HS-27A (cell line): ENCODE measurements at regions not wholly inside any gene's neighbourhood (a gene's known extent, or its start where the extent isn't known, plus 50 kb on each side); places are given as distances from the start of the nearest gene placed in this dataset.
"Not testable (repeated sequence)": the region's sequence is repeated elsewhere in the genome, so short reads cannot be mapped to it uniquely, and the experiment has no call there.

Source experiments
- DNase-seq: peaks from one replicate; pipeline ENCODE4 v3.0.0-alpha.2; 2012; ENCODE audit warnings: low read depth, missing footprints

- DNase-seq: not testable (repeated sequence)
These were observed 260.2 kb downstream of the CEMIP2 start for GRCh38 chr9:71508141-71508540.

GRCh38 chr9:71506821-71507220, 261.5 kb downstream of the CEMIP2 start:
- DNase-seq: no peak

- no peak for DNase-seq
These were observed 263.7 kb downstream of the CEMIP2 start for GRCh38 chr9:71504636-71505035.

GRCh38 chr9:71498691-71499090, 269.6 kb downstream of the CEMIP2 start:
- DNase-seq: no peak

GRCh38 chr9:71490810-71491209, 277.5 kb downstream of the CEMIP2 start:
- DNase-seq: no peak

GRCh38 chr9:71487061-71487460, 281.3 kb downstream of the CEMIP2 start:
- no peak for DNase-seq

- DNase-seq: no peak
These were observed 283.0 kb downstream of the CEMIP2 start for GRCh38 chr9:71485326-71485725.

- no peak for DNase-seq
These were observed 284.9 kb downstream of the CEMIP2 start for GRCh38 chr9:71483436-71483835.

- no peak for DNase-seq
These were observed 288.7 kb downstream of the CEMIP2 start for GRCh38 chr9:71479621-71480020.

- DNase-seq: no peak
These were observed 295.9 kb downstream of the CEMIP2 start for GRCh38 chr9:71472400-71472799.

GRCh38 chr9:71465392-71465791, 302.9 kb downstream of the CEMIP2 start:
- no peak for DNase-seq

GRCh38 chr9:71459082-71459481, 309.2 kb downstream of the CEMIP2 start:
- DNase-seq: no peak

- no peak for DNase-seq
These were observed 321.6 kb downstream of the CEMIP2 start for GRCh38 chr9:71446473-71447411.

GRCh38 chr9:71446106-71446472, 322.2 kb downstream of the CEMIP2 start:
- no peak for DNase-seq

GRCh38 chr9:71442937-71443336, 321.5 kb upstream of the TRPM3 start:
- DNase-seq: no peak

GRCh38 chr9:71441266-71441665, 319.8 kb upstream of the TRPM3 start:
- DNase-seq: no peak

- no peak for DNase-seq
These were observed 310.5 kb upstream of the TRPM3 start for GRCh38 chr9:71431931-71432330.

GRCh38 chr9:71407341-71407740, 285.9 kb upstream of the TRPM3 start:
- DNase-seq: not testable (repeated sequence)

GRCh38 chr9:71403106-71403505, 281.7 kb upstream of the TRPM3 start:
- no peak for DNase-seq

GRCh38 chr9:71393005-71393404, 271.6 kb upstream of the TRPM3 start:
- no peak for DNase-seq

GRCh38 chr9:71384343-71384742, 262.9 kb upstream of the TRPM3 start:
- DNase-seq: no peak

- DNase-seq: no peak
These were observed 262.0 kb upstream of the TRPM3 start for GRCh38 chr9:71383308-71383940.

- DNase-seq: no peak
These were observed 246.7 kb upstream of the TRPM3 start for GRCh38 chr9:71368157-71368556.
